ENCODE measurements at regions not wholly inside any gene's neighbourhood (a gene's known extent, or its start where the extent isn't known, plus 50 kb on each side); places are given as distances from the start of the nearest gene placed in this dataset.
"Not testable (repeated sequence)": the region's sequence is repeated elsewhere in the genome, so short reads cannot be mapped to it uniquely, and the experiment has no call there.

DNA sequence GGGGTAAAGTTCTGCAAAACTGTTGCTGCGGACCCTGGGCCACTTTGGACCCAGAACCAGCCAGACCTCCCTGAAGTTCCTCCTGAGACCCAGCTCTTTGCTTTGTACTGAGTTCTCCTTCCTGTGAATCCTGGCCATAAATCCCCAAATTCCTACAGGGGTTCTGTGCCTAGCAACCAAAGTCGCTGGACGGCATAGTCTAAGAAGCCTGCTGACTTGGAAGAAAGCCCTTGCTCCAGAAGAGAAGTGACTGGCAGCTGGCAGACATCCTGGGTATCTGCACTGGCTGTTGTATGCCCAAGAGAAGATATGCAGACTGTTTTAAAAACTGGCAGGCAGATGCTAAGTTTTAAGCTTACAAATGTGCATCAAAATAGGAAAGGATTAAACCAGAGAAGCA, 99.9 kb upstream of the SLC24A4 start:
- Histone ChIP-seq H3K27me3 (ENCODE audit: insufficient read depth, poor library complexity, severe bottlenecking) (peaks cover 3% of the 10 kb centered on the region), H3K4me3 (replicated peaks; ENCODE audit: insufficient read depth, low read length) (no peak overlapping the region), H3K27ac (replicated peaks) (no peak overlapping the region)
- no peak for DNase-seq (ENCODE audit: low read depth in 1 of 2, low spot score in 1 of 2)
- TF ChIP-seq POLR2AphosphoS5 (IDR thresholded peaks at IDR 0.05; ENCODE audit: low read depth) (no peak), SPI1 (IDR thresholded peaks at IDR 0.05; ENCODE audit: borderline replicate concordance, low read depth) (no peak), GABPA (IDR thresholded peaks at IDR 0.05; ENCODE audit: low read depth) (no peak)
- TF ChIP-seq, protein P1, sequence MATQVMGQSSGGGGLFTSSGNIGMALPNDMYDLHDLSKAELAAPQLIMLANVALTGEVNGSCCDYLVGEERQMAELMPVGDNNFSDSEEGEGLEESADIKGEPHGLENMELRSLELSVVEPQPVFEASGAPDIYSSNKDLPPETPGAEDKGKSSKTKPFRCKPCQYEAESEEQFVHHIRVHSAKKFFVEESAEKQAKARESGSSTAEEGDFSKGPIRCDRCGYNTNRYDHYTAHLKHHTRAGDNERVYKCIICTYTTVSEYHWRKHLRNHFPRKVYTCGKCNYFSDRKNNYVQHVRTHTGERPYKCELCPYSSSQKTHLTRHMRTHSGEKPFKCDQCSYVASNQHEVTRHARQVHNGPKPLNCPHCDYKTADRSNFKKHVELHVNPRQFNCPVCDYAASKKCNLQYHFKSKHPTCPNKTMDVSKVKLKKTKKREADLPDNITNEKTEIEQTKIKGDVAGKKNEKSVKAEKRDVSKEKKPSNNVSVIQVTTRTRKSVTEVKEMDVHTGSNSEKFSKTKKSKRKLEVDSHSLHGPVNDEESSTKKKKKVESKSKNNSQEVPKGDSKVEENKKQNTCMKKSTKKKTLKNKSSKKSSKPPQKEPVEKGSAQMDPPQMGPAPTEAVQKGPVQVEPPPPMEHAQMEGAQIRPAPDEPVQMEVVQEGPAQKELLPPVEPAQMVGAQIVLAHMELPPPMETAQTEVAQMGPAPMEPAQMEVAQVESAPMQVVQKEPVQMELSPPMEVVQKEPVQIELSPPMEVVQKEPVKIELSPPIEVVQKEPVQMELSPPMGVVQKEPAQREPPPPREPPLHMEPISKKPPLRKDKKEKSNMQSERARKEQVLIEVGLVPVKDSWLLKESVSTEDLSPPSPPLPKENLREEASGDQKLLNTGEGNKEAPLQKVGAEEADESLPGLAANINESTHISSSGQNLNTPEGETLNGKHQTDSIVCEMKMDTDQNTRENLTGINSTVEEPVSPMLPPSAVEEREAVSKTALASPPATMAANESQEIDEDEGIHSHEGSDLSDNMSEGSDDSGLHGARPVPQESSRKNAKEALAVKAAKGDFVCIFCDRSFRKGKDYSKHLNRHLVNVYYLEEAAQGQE (IDR thresholded peaks at IDR 0.05; ENCODE audit: insufficient replicate concordance, low read depth) = no peak
- TF ChIP-seq, protein P2, sequence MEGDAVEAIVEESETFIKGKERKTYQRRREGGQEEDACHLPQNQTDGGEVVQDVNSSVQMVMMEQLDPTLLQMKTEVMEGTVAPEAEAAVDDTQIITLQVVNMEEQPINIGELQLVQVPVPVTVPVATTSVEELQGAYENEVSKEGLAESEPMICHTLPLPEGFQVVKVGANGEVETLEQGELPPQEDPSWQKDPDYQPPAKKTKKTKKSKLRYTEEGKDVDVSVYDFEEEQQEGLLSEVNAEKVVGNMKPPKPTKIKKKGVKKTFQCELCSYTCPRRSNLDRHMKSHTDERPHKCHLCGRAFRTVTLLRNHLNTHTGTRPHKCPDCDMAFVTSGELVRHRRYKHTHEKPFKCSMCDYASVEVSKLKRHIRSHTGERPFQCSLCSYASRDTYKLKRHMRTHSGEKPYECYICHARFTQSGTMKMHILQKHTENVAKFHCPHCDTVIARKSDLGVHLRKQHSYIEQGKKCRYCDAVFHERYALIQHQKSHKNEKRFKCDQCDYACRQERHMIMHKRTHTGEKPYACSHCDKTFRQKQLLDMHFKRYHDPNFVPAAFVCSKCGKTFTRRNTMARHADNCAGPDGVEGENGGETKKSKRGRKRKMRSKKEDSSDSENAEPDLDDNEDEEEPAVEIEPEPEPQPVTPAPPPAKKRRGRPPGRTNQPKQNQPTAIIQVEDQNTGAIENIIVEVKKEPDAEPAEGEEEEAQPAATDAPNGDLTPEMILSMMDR (IDR thresholded peaks at IDR 0.05; ENCODE audit: insufficient read depth, low read length) = no peak

DNA sequence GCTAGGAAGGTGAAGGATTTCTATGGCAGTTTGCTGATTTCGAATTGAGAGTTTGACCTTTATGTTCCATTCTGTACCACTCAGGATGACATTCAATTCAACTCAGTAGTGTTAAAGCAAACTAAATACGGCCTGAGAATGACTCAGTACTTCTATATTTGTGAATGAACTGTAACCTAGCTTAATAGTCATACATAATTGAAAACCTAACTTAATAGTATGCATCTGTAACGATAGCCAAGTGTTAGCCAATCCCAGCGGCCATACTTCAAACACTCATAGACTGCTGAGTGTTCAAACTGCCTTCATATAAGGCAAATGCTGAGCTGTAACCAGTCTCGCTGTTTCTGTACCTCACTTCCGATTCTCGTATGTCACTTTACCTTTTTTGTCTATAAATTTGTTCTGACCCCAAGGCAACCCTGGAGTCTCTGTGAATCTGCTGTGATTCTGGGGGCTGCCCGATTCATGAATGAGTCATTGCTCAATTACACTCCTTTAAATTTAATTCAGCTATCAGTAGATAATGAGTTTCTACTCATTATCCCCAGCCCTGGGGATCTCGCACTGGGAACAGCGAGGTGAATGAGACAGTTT, 98.5 kb upstream of the SLC24A4 start:
- TF ChIP-seq GABPA (IDR thresholded peaks at IDR 0.05; ENCODE audit: low read depth) (no peak), SPI1 (IDR thresholded peaks at IDR 0.05; ENCODE audit: borderline replicate concordance, low read depth) (no peak), POLR2AphosphoS5 (IDR thresholded peaks at IDR 0.05; ENCODE audit: low read depth) (no peak)
- TF ChIP-seq, protein P1 (IDR thresholded peaks at IDR 0.05; ENCODE audit: insufficient replicate concordance, low read depth) = no peak
- TF ChIP-seq, protein P2 (IDR thresholded peaks at IDR 0.05; ENCODE audit: insufficient read depth, low read length) = no peak
- Histone ChIP-seq H3K27me3 (ENCODE audit: insufficient read depth, poor library complexity, severe bottlenecking) (peaks cover 3% of the 10 kb centered on the region), H3K27ac (replicated peaks) (no peak overlapping the region), H3K4me3 (replicated peaks; ENCODE audit: insufficient read depth, low read length) (no peak overlapping the region)
- DNase-seq (ENCODE audit: low read depth in 1 of 2, low spot score in 1 of 2) = no peak

DNA sequence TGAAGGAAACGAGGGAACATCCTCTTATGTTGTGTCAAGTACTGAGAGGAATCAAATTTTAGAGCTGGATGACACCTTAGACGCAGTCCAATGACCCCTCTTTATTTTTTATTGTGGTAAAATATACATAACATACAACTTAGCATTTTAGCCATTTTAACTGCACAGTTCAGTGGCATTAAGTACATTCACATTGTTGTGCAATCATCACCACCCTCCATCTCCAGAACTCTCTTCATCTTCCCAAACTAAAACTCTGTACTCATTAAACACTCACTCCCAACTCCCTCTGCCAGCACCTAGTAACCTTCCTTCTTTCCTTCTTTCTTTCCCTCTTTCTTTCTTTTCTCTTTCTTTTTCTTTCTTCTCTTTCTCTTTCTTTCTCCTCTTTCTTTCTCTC, 97.2 kb upstream of the SLC24A4 start:
- no peak for TF ChIP-seq POLR2AphosphoS5 (IDR thresholded peaks at IDR 0.05; ENCODE audit: low read depth)
- no peak for DNase-seq (ENCODE audit: low read depth in 1 of 2, low spot score in 1 of 2)

DNA sequence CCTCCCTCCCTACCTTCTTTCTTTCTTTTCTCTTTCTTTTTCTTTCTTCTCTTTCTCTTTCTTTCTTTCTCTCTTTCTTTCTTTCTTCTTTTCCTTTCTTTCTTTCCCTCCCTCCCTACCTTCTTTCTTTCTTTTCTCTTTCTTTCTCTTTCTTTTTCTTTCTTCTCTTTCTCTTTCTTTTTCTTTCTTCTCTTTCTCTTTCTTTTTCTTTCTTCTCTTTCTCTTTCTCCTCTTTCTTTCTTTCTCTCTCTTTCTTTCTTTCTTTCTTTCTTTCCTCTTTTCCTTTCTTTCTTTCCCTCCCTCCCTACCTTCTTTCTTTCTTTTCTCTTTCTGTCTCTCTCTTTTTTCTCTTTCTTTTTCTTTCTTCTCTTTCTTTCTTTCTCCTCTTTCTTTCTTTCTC, 96.8 kb upstream of the SLC24A4 start:
- DNase-seq (ENCODE audit: low read depth in 1 of 2, low spot score in 1 of 2); H3K27me3 ChIP-seq (ENCODE audit: insufficient read depth, poor library complexity, severe bottlenecking); H3K27ac ChIP-seq (replicated peaks); H3K4me3 ChIP-seq (replicated peaks; ENCODE audit: insufficient read depth, low read length): not testable (repeated sequence)

More for the DNA sequence above, 97.2 kb upstream of the SLC24A4 start:
- Histone ChIP-seq H3K27me3 (ENCODE audit: insufficient read depth, poor library complexity, severe bottlenecking) (peaks cover 3% of the 10 kb centered on the region), H3K4me3 (replicated peaks; ENCODE audit: insufficient read depth, low read length) (no peak overlapping the region), H3K27ac (replicated peaks) (no peak overlapping the region)

DNA sequence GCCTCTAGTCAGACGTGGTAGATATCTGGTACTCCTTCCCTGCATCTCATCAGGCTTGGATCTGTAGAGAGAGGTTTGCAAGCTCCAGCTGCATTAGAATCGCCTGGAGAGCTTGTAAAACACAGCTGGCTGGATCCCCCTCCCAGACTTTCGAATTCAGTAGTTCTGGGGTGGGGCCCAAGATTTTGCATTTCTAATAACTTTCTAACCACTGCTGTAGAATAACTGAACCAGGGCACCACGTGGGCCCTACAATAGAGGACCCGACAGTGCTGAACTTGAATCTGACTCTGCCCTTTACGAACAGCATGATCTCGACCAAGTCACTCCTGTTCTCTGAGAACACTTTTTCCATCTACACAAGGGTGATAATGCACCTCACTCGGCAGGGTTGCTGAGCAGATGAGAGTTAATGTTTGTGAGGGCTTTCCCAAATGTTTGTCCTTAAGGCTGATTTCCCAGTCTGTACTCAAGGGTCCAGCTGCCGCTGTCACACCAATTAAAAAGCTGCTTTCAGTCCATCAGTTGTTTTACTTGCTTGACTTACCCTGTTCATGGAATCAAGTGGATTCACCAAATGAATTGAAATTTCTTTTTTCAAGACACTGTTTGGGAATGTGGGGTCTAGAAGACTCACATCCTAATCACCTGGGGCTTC, 86.6 kb upstream of the SLC24A4 start:
- Histone ChIP-seq H3K27ac (replicated peaks) (no peak overlapping the region), H3K4me3 (replicated peaks; ENCODE audit: insufficient read depth, low read length) (no peak overlapping the region), H3K27me3 (ENCODE audit: insufficient read depth, poor library complexity, severe bottlenecking) (no peaks in the 10 kb centered on the region)
- TF ChIP-seq, protein P2 (IDR thresholded peaks at IDR 0.05; ENCODE audit: insufficient read depth, low read length) = no peak
- no peak for TF ChIP-seq POLR2AphosphoS5 (IDR thresholded peaks at IDR 0.05; ENCODE audit: low read depth)
- TF ChIP-seq GABPA (IDR thresholded peaks at IDR 0.05; ENCODE audit: low read depth) = no peak
- no peak for TF ChIP-seq SPI1 (IDR thresholded peaks at IDR 0.05; ENCODE audit: borderline replicate concordance, low read depth)
- TF ChIP-seq, protein P1 (IDR thresholded peaks at IDR 0.05; ENCODE audit: insufficient replicate concordance, low read depth) = no peak
- no peak for DNase-seq (ENCODE audit: low read depth in 1 of 2, low spot score in 1 of 2)

Measured in HL-60 (cell line).